ENCODE measurements at regions not wholly inside any gene's neighbourhood (a gene's known extent, or its start where the extent isn't known, plus 50 kb on each side); places are given as distances from the start of the nearest gene placed in this dataset.

DNA sequence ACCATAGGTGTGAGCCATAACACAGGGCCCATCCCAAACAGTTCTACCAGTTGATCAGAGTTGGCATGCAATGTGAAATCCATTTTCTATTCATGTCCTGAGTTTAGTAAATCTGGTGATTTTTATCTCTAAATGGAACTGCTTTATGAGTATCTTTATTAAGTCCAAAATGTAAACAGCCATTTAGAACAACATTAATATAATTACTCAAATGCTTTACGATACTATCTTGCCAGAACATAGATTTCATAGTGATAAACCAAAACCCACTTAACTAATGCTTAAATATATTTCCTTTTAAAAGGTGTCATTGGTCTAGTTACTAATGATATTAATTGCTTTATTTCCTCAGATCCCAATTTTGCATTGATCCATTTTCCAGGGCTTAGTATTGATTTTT is 80.7 kb downstream of the PLCE1 start:
- TF ChIP-seq, protein P1, sequence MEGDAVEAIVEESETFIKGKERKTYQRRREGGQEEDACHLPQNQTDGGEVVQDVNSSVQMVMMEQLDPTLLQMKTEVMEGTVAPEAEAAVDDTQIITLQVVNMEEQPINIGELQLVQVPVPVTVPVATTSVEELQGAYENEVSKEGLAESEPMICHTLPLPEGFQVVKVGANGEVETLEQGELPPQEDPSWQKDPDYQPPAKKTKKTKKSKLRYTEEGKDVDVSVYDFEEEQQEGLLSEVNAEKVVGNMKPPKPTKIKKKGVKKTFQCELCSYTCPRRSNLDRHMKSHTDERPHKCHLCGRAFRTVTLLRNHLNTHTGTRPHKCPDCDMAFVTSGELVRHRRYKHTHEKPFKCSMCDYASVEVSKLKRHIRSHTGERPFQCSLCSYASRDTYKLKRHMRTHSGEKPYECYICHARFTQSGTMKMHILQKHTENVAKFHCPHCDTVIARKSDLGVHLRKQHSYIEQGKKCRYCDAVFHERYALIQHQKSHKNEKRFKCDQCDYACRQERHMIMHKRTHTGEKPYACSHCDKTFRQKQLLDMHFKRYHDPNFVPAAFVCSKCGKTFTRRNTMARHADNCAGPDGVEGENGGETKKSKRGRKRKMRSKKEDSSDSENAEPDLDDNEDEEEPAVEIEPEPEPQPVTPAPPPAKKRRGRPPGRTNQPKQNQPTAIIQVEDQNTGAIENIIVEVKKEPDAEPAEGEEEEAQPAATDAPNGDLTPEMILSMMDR (IDR thresholded peaks at IDR 0.05; ENCODE audit: control extremely low read depth in 1 of 3, insufficient read depth in 1 of 3, low read depth in 1 of 3, low read length in 3 of 3) = no peak
- TF ChIP-seq KDM5A (IDR thresholded peaks at IDR 0.05; ENCODE audit: low read length) = no peak
- TF ChIP-seq SUZ12 (IDR thresholded peaks at IDR 0.05; ENCODE audit: low read length) = no peak
- no peak for TF ChIP-seq RNF2 (IDR thresholded peaks at IDR 0.05; ENCODE audit: borderline replicate concordance, low read depth, low read length, missing control alignments, poor library complexity, severe bottlenecking)
- TF ChIP-seq KDM1A (IDR thresholded peaks at IDR 0.05; ENCODE audit: borderline replicate concordance, low read length) = no peak
- no peak for TF ChIP-seq JUND (IDR thresholded peaks at IDR 0.05; ENCODE audit: low read length)

All from H1 (cell line).